Fibroblast of villous mesenchyme (primary cell): ENCODE measurements at regions not wholly inside any gene's neighbourhood (a gene's known extent, or its start where the extent isn't known, plus 50 kb on each side); places are given as distances from the start of the nearest gene placed in this dataset.

Experiments
- DNase-seq: peaks from one replicate; pipeline ENCODE4 v3.0.0-alpha.2; 2010; ENCODE audit warnings: low read depth
- H3K4me3 ChIP-seq: 2 replicates; pipeline ENCODE4 v1.5.1; 2011; ENCODE audit warnings: low read depth, mild to moderate bottlenecking, low read length
- CTCF ChIP-seq: IDR thresholded peaks from 2 replicates; pipeline ENCODE4 v1.5.1; 2012; ENCODE audit warnings: low read depth, mild to moderate bottlenecking, low read length; ENCODE audit not compliant: insufficient read depth

DNA sequence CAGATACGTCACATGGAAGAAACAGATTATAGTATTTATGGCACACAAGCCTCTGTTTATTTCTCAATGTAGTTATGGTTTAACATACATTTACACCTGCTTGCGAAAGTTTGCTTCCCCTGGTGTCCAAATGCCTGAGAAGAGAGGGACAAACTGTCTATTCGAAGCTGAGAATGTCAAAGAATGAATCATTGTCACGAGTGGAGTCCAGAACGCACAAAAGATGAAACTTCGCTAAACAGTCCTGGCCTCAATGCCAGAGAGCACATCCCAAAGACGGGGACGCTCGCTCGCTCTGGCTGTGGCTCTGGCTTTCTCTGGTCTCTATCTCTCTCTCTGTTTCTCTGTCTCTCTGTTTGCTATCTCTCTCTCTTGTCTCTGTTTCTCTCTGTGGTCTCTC, 298.8 kb downstream of the FOXL1 start:
- DNase-seq: no peak
- no peak overlapping the region for H3K4me3 ChIP-seq
- no peak for TF ChIP-seq CTCF

DNA sequence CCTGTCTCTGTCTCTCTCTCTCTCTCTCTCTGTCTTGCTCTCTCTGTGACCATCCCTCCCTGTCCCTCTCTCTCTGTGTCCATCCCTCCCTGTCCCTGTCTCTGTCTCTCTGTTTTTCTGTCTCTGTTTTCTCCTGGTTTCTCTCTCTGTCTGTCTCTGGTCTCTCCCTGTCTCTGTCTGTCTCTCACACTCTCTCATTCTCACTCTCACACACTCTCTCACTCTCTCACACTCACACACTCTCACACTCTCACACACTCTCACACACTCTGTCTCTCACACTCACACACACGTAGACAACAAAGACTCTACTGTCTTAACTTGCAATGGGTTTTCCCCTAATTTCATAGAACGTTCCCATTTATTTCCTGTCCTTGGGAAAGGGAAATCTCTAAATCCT, 299.5 kb downstream of the FOXL1 start:
- no peak for TF ChIP-seq CTCF
- no peak for DNase-seq

GRCh38 chr16:86878236-86879080, 300.1 kb downstream of the FOXL1 start:
- TF ChIP-seq CTCF: no peak
- H3K4me3 ChIP-seq: no peak overlapping the region

More for the DNA sequence above, 299.5 kb downstream of the FOXL1 start:
- no peak overlapping the region for H3K4me3 ChIP-seq

GRCh38 chr16:86879268-86879667, 300.9 kb downstream of the FOXL1 start:
- no peak for DNase-seq
- no peak overlapping the region for H3K4me3 ChIP-seq
- no peak for TF ChIP-seq CTCF

More at GRCh38 chr16:86878236-86879080, 300.1 kb downstream of the FOXL1 start:
- DNase-seq: no peak

- DNase-seq: no peak
- TF ChIP-seq CTCF: no peak
- no peak overlapping the region for H3K4me3 ChIP-seq
Observed at GRCh38 chr16:86880316-86881117, 302.2 kb downstream of the FOXL1 start.

GRCh38 chr16:86881118-86881510, 302.8 kb downstream of the FOXL1 start:
- TF ChIP-seq CTCF: no peak
- DNase-seq: no peak
- H3K4me3 ChIP-seq: no peak overlapping the region
